ENCODE measurements at regions not wholly inside any gene's neighbourhood (a gene's known extent, or its start where the extent isn't known, plus 50 kb on each side); places are given as distances from the start of the nearest gene placed in this dataset.
"Not testable (repeated sequence)": the region's sequence is repeated elsewhere in the genome, so short reads cannot be mapped to it uniquely, and the experiment has no call there.

DNA sequence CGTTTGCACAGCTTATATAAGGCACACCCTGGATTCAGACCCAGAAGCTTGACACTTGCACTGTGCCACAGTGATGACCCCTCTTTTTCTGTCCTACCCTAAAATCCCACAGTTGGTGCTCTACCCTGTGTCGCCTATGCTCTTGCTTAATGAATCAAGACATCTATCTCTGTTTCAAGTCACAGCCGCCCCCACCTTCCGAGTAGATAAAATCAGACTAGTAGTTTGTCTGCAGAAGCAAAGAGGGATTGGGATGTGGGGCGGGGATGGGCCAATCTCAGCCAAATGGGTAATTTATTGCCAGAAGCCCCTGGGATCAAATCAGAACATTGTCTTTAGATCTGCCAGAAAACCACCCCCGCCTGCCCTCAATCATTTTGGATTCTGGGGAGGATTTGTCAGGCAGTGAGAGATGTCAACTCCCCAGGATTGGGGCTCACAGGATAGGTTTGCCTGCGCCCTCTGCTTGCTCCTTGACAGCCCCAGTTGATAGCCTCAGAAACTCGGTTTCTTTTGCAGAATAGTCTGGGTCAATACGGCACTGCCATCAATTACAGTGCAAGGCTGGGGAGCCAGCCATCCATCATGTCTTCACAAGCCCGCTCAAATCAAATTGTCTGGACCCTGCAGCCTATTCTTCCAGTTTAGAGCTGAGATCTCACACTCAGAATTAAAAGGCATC lies 520.8 kb downstream of the GRIN2A start:
- CTCF ChIA-PET: no interaction called here
- Mint-ChIP-seq H3K9me3 (peaks cover 6% of the 10 kb centered on the region), H3K27me3 (no peaks in the 10 kb centered on the region), H3K27ac (no peak overlapping the region), H3K4me1 (ENCODE audit: low read depth) (no peaks in the 10 kb centered on the region), H3K36me3 (no peaks in the 10 kb centered on the region), H3K4me3 (no peak overlapping the region)
- intact Hi-C loops (cut with micrococcal nuclease): no loop called here
- no peak for DNase-seq
- POLR2A ChIA-PET: no interaction called here

DNA sequence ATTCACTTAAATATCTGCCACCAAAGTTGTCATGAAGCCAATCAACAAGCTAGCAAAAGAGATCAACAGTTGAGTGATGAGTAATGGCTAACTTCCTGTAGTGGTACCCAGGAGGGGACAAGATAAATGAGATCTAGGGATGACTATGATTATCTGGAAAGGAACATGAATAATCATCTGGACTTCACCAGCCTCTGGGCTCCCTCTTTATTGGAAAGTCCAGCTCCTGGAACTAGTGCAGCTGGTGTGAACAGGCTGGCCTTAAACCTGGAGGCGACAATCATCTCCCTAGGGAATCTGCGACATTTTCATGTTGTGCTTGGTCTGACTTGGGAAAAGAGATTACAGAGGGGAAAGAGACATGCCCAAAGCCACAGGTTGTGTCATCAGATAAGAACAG lies 518.6 kb downstream of the GRIN2A start:
- H3K27ac Mint-ChIP-seq: no peak overlapping the region
- no peaks in the 10 kb centered on the region for H3K27me3 Mint-ChIP-seq
- no peak overlapping the region for H3K4me3 Mint-ChIP-seq
- H3K9me3 Mint-ChIP-seq: peaks cover 6% of the 10 kb centered on the region
- POLR2A ChIA-PET: no interaction called here
- DNase-seq: no peak
- no peaks in the 10 kb centered on the region for H3K36me3 Mint-ChIP-seq
- CTCF ChIA-PET: no interaction called here
- intact Hi-C loops (cut with micrococcal nuclease): no loop called here
- H3K4me1 Mint-ChIP-seq (ENCODE audit: low read depth): no peaks in the 10 kb centered on the region

DNA sequence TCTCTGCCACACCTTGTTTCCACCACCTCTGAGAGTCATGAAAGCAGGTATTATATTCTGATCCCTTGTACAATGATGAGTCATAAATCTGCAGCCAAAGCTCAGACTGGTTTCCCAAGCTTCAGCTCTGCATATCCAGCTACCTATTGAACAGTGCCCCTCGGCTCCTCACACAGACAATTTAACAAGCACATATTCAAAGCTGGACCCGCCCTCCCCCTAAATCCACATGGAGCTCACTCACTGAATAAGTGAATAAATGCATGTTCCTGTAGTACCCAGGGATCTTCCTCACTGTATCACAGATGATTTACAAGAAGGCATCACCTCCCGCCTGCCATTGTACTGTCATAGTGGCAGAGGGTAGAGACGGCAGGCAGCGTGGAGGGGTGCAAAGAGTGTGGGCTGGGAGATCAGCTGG lies 516.4 kb downstream of the GRIN2A start:
- Mint-ChIP-seq H3K4me3 (no peak overlapping the region), H3K36me3 (no peaks in the 10 kb centered on the region), H3K9me3 (peaks cover 4% of the 10 kb centered on the region), H3K27me3 (no peaks in the 10 kb centered on the region), H3K4me1 (ENCODE audit: low read depth) (no peaks in the 10 kb centered on the region), H3K27ac (no peak overlapping the region)
- ChIA-PET POLR2A (no interaction called here), CTCF (no interaction called here)
- intact Hi-C loops (cut with micrococcal nuclease): no loop called here
- DNase-seq: no peak

DNA sequence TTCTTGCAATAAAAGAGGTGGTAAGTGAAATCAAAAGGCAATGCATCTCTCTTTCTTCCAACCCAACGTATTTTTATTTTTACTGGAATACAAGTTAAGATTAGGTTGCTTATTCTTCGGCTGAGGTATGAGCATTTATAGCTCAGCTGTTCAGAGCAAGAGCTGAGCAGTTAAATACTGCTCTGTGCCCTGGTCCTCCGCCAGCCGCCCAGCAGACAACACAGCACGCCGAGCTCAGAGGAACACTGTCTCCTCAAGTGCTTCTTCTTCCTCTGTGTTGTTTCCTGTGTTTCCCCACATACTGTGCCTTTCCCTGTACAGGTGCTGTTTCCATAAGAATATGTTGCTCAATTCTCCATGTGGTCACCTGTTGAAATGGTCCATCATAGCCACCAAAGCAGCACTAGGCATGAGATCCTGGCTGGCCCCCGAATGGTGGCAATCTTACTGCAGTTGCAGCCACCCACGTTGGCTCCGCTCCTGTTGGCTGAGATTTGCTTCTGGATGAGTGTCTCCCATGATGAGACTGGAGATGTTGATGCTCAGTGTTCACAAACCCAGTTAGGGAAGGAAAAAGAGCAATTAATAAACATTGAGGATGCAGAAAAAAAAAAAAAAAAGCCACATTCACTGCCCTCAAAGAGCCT lies 515.3 kb downstream of the GRIN2A start:
- peaks cover 4% of the 10 kb centered on the region for H3K9me3 Mint-ChIP-seq
- ChIA-PET POLR2A (no interaction called here), CTCF (no interaction called here)
- H3K4me3 Mint-ChIP-seq: no peak overlapping the region
- intact Hi-C loops (cut with micrococcal nuclease): no loop called here
- no peaks in the 10 kb centered on the region for H3K36me3 Mint-ChIP-seq
- no peak overlapping the region for H3K27ac Mint-ChIP-seq
- no peak for DNase-seq
- H3K4me1 Mint-ChIP-seq (ENCODE audit: low read depth): no peaks in the 10 kb centered on the region
- no peaks in the 10 kb centered on the region for H3K27me3 Mint-ChIP-seq

DNA sequence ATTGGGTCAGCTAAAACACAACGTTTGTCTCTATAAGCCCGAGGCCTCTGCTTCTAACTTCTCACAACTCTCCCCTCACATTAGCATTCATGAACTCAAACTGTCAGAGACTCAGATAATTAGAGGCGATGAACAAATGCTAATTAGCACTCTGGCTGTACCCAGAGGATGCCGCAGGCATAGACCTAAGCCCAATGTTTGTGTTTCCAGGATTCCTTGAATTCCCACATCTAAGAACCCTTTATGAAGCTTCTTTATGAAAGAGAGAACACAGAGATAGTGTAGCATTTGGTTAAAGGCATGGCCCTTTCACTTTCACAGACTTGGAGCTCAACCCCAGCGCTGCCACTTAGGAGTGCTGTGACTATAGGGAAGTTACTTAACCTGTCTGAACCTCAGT lies 512.2 kb downstream of the GRIN2A start:
- no peak overlapping the region for H3K27ac Mint-ChIP-seq
- no peak for DNase-seq
- H3K36me3 Mint-ChIP-seq: no peaks in the 10 kb centered on the region
- no peak overlapping the region for H3K4me3 Mint-ChIP-seq
- H3K9me3 Mint-ChIP-seq: peaks cover under 1% of the 10 kb centered on the region
- intact Hi-C loops (cut with micrococcal nuclease): no loop called here
- H3K27me3 Mint-ChIP-seq: no peaks in the 10 kb centered on the region
- no peaks in the 10 kb centered on the region for H3K4me1 Mint-ChIP-seq (ENCODE audit: low read depth)
- ChIA-PET CTCF (no interaction called here), POLR2A (no interaction called here)

DNA sequence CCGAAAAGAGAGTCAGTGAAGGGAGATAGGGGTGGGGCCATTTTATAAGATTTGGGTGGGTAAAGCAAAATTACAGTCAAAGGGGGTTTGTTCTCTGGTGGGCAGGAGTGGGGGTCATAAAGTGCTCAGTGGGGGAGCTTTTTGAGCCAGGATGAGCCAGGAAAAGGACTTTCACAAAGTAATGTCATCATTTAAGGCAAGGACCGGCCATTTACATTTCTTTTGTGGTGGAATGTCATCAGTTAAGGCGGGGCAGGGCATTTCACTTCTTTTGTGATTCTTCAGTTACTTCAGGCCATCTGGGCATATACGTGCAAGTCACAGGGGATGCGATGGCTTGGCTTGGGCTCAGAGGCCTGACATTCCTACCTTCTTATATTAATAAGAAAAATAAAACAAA lies 511.6 kb downstream of the GRIN2A start:
- H3K27ac Mint-ChIP-seq; H3K9me3 Mint-ChIP-seq; DNase-seq; CTCF ChIA-PET; H3K27me3 Mint-ChIP-seq; H3K4me3 Mint-ChIP-seq; H3K4me1 Mint-ChIP-seq (ENCODE audit: low read depth); H3K36me3 Mint-ChIP-seq; intact Hi-C loops (cut with micrococcal nuclease); POLR2A ChIA-PET: not testable (repeated sequence)

DNA sequence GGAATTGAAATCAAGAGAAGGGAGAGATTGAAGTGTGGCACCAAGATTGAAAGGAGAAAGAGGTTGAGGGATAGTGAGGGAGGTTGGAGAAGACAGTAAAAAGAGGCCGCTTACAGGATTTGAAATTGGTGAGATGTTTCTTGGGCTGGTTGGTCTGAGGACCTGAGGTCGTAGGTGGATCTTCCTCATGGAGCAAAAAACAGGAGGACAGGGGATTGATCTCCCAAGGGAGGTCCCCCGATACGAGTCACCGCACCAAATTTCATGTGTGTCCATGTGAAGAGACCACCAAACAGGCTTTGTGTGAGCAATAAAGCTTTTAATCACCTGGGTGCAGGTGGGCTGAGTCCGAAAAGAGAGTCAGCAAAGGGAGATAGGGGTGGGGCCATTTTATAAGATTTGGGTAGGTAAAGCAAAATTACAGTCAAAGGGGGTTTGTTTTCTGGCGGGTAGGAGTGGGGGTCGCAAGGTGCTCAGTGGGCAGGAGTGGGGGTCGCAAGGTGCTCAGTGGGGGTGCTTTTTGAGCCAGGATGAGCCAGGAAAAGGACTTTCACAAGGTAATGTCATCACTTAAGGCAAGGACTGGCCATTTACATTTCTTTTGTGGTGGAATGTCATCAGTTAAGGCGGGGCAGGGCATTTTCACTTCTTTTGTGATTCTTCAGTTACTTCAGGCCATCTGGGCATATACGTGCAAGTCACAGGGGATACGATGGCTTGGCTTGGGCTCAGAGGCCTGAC lies 505.5 kb downstream of the GRIN2A start:
- H3K4me3 Mint-ChIP-seq; CTCF ChIA-PET; H3K36me3 Mint-ChIP-seq; H3K27me3 Mint-ChIP-seq; H3K9me3 Mint-ChIP-seq; H3K4me1 Mint-ChIP-seq (ENCODE audit: low read depth); DNase-seq; POLR2A ChIA-PET; intact Hi-C loops (cut with micrococcal nuclease); H3K27ac Mint-ChIP-seq: not testable (repeated sequence)

DNA sequence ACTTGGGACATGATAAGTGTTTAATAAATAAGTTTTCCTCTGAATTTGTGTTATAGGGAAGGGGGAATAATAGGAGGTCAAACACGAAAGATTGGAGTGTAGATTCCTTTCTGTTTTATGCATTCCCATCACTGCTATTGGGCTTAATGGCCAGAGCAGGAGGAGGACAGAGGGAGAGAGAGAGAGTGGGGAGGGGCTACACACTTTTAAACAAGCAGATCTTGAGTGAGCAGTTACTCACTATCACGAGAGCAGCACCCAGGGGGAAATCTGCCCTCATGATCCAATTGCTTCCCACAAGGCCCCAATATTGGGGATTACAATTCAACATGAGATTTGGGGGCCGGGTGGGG lies 505.0 kb downstream of the GRIN2A start:
- ChIA-PET CTCF (no interaction called here), POLR2A (no interaction called here)
- Mint-ChIP-seq H3K4me3 (no peak overlapping the region), H3K36me3 (no peaks in the 10 kb centered on the region), H3K27me3 (no peaks in the 10 kb centered on the region), H3K4me1 (ENCODE audit: low read depth) (no peaks in the 10 kb centered on the region), H3K9me3 (no peaks in the 10 kb centered on the region), H3K27ac (no peak overlapping the region)
- no peak for DNase-seq
- intact Hi-C loops (cut with micrococcal nuclease): no loop called here

DNA sequence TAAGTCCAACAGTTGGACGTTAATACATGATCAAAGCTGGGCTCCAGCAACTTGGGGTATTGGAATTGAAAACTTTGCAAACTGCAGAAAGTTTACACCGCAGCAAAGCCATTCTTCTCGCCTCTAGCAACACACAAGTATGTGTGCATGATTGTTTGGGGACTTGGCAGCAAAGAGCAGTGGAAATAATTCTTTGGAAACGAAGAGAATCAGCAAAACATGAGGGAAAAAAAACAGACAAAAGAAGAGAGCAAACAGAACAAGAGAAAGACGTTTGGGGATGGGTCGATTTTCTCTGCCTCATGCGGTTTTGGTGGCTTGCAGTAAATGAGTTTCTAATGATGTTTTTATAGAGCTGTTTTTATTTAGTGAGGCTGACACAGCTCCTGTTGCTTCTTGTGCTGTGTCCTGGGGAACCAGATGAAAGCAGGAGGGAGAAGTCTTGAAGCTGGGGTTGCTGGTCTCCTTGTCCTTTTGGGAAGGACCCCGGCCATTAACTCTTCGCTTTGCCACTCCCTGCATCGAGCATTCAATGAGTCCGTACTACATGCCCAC lies 502.9 kb downstream of the GRIN2A start:
- Mint-ChIP-seq H3K27me3 (no peaks in the 10 kb centered on the region), H3K9me3 (peaks cover 15% of the 10 kb centered on the region), H3K36me3 (no peaks in the 10 kb centered on the region), H3K27ac (no peak overlapping the region), H3K4me3 (no peak overlapping the region), H3K4me1 (ENCODE audit: low read depth) (no peaks in the 10 kb centered on the region)
- ChIA-PET CTCF (no interaction called here), POLR2A (no interaction called here)
- intact Hi-C loops (cut with micrococcal nuclease): no loop called here
- DNase-seq: no peak

DNA sequence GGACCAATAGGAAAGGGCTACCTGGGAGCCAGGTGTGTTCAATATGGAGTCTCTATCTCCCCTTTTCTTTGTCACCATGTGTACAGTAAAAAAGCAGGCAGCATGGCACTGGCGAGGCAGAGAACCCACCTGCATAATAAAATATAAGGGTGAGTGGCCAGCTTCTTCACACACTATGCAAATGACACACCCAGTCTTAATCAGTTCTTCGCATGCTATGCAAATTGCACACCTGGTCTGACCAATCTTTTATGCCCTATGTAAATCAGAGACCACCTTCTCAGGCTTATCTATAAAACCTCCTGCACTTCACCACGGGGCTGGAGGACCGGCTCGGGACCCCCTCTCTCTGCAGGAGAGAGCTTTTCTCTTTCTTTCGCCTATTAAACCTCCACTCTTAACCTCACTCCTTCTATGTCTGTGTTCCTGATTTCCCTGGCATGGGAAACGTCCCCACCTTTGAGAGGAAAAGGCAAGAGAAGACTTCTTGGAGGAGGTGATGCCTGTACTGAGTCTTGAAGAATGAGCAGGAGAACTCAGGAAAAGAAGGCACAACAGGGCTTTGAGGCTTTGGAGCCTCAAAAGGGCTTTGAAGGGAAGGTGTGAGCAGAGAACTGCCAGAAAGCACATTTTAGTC lies 502.1 kb downstream of the GRIN2A start:
- H3K9me3 Mint-ChIP-seq: peaks cover 15% of the 10 kb centered on the region

DNA sequence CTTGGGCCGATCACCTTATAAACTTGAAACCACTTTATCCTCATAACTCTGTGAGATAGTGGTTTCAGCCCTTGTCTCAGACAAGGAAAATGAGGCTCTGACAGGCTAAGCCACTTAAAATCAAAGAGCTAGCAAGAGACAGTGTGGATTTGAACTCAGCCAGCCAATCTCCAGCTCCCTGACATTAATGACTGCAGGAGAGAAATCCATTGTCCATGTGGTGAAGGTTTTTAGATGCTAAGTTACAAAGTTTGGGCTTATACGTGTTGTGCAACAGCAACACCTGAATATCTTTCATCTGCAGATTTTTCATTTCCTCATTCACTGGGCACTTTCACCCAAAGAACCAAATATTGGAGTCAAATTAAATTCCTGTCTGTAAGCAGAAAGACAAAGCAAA lies 501.3 kb downstream of the GRIN2A start:
- intact Hi-C loops (cut with micrococcal nuclease): no loop called here
- CTCF ChIA-PET: no interaction called here

More for the DNA sequence above, 502.1 kb downstream of the GRIN2A start:
- H3K36me3 Mint-ChIP-seq: no peaks in the 10 kb centered on the region
- POLR2A ChIA-PET: no interaction called here
- CTCF ChIA-PET: no interaction called here
- no peak overlapping the region for H3K4me3 Mint-ChIP-seq
- no peak for DNase-seq
- H3K4me1 Mint-ChIP-seq (ENCODE audit: low read depth): no peaks in the 10 kb centered on the region
- H3K27ac Mint-ChIP-seq: no peak overlapping the region
- intact Hi-C loops (cut with micrococcal nuclease): no loop called here
- no peaks in the 10 kb centered on the region for H3K27me3 Mint-ChIP-seq

DNA sequence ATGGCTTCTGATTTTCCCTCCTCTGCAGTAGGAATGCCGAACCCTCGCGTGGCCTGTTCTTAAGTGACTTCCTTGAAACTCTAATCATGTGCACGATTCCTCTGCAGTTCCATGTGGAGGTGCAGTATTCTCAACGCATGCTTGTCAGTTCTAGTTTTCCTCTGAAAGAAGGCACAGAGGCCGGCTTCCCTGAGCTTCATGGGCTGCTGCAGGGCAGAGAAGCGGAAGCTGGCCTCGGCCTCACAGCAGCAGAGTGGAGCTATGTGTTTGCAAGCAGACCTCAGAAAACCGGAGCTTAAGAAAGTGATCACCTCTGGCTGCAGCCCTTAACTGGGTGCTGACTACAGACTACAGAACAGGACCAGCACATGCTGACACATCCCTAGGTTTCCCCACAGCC lies 500.7 kb downstream of the GRIN2A start:
- Mint-ChIP-seq H3K4me1 (ENCODE audit: low read depth) (no peaks in the 10 kb centered on the region), H3K27me3 (no peaks in the 10 kb centered on the region), H3K27ac (no peak overlapping the region), H3K4me3 (no peak overlapping the region), H3K9me3 (peaks cover 15% of the 10 kb centered on the region), H3K36me3 (no peaks in the 10 kb centered on the region)
- no peak for DNase-seq
- intact Hi-C loops (cut with micrococcal nuclease): no loop called here
- ChIA-PET POLR2A (interaction anchor here (1.0 kb wide), 1 partner anchor 16 kb away, joined by 3 read pairs; no protein-coding TSS in a partner anchor), CTCF (no interaction called here)

More for the DNA sequence above, 501.3 kb downstream of the GRIN2A start:
- POLR2A ChIA-PET: interaction anchor here (1.0 kb wide), 1 partner anchor 16 kb away, joined by 3 read pairs; no protein-coding TSS in a partner anchor
- H3K9me3 Mint-ChIP-seq: peaks cover 15% of the 10 kb centered on the region
- H3K27ac Mint-ChIP-seq: no peak overlapping the region
- no peaks in the 10 kb centered on the region for H3K27me3 Mint-ChIP-seq
- H3K4me1 Mint-ChIP-seq (ENCODE audit: low read depth): no peaks in the 10 kb centered on the region
- H3K4me3 Mint-ChIP-seq: no peak overlapping the region
- no peak for DNase-seq
- no peaks in the 10 kb centered on the region for H3K36me3 Mint-ChIP-seq
